Right lobe of liver (tissue), 4 donors: ENCODE measurements at regions not wholly inside any gene's neighbourhood (a gene's known extent, or its start where the extent isn't known, plus 50 kb on each side); places are given as distances from the start of the nearest gene placed in this dataset.

ENCODE experiments used
- CTCF ChIP-seq, 4 donors: fragments of 200-600 bp in 3 of 4; fragments of 450-650 bp in 1 of 4; IDR thresholded peaks; one replicate each; pipeline versions ENCODE4 v1.5.1 to v1.8.0; 2016 to 2022; ENCODE audit warnings: antibody characterized with exemption in 4 of 4, mild to moderate bottlenecking in 2 of 4
- POLR2A ChIP-seq: fragments of 450-650 bp; IDR thresholded peaks from one replicate; pipeline ENCODE4 v1.6.1; 2017; ENCODE audit warnings: antibody characterized with exemption, mild to moderate bottlenecking
- donor health status: DM: no; HTN: no; CAD: no.
- donor health status: DM: no; HTN: no; CAD: no.
- donor health status: DM: no; HTN: yes; CAD: no.

GRCh38 chr14:43155258-43155657 lies 1351.8 kb downstream of the FSCB start:
- TF ChIP-seq CTCF (IDR thresholded peaks at IDR 0.05) (no peak), POLR2A (no peak)
